Ovary (tissue), 3 donors: ENCODE measurements at regions not wholly inside any gene's neighbourhood (a gene's known extent, or its start where the extent isn't known, plus 50 kb on each side); places are given as distances from the start of the nearest gene placed in this dataset.

Experiments
- CTCF ChIP-seq, 3 donors: fragments of 450-650 bp in 2 of 3; fragments of 200-600 bp in 1 of 3; IDR thresholded peaks; one replicate each; pipeline versions ENCODE4 v1.5.1 to v1.8.0; 2016 to 2022; ENCODE audit warnings: antibody characterized with exemption in 3 of 3, mild to moderate bottlenecking in 1 of 3
- EP300 ChIP-seq: sonication (generic); formaldehyde crosslinking; IDR thresholded peaks from one replicate; pipeline ENCODE4 v1.6.1; 2017; ENCODE audit warnings: antibody characterized with exemption
- POLR2A ChIP-seq: fragments of 450-650 bp; IDR thresholded peaks from one replicate; pipeline ENCODE4 v1.6.1; 2017; ENCODE audit warnings: antibody characterized with exemption, mild to moderate bottlenecking, moderate library complexity
- donor health status: DM: no; HTN: no; CAD: no.

GRCh38 chr5:56595566-56595965, 219.8 kb upstream of the MAP3K1 start:
- TF ChIP-seq CTCF (IDR thresholded peaks at IDR 0.05) (no peak), POLR2A (no peak), EP300 (no peak)
